NCI-H2227 (cell line): ENCODE measurements at regions not wholly inside any gene's neighbourhood (a gene's known extent, or its start where the extent isn't known, plus 50 kb on each side); places are given as distances from the start of the nearest gene placed in this dataset.
A peak's percentile ranks its signal among the peaks of the same experiment; 100 is the strongest.

Experiments used
- DNase-seq: peaks from one replicate; lab custom pipeline; 2025; ENCODE audit not compliant: unreplicated experiment; lab: John Stamatoyannopoulos, UW

GRCh38 chr6:15058200-15059061 lies 187.4 kb upstream of the JARID2 start:
- DNase-seq: no peak

- no peak for DNase-seq
These were observed 184.7 kb upstream of the JARID2 start for GRCh38 chr6:15061180-15061641.

GRCh38 chr6:15061908-15062515 lies 183.9 kb upstream of the JARID2 start:
- no peak for DNase-seq

GRCh38 chr6:15062516-15063252 lies 183.2 kb upstream of the JARID2 start:
- no peak for DNase-seq

- DNase-seq: no peak
These were observed 182.5 kb upstream of the JARID2 start for GRCh38 chr6:15063253-15063853.

GRCh38 chr6:15065261-15065989 lies 180.4 kb upstream of the JARID2 start:
- DNase-seq: no peak

- no peak for DNase-seq
These were observed 179.6 kb upstream of the JARID2 start for GRCh38 chr6:15066089-15066758.

GRCh38 chr6:15073344-15073789 lies 172.5 kb upstream of the JARID2 start:
- no peak for DNase-seq

GRCh38 chr6:15073883-15074465 lies 171.9 kb upstream of the JARID2 start:
- DNase-seq: no peak

GRCh38 chr6:15074806-15075205 lies 171.1 kb upstream of the JARID2 start:
- DNase-seq: no peak

GRCh38 chr6:15076565-15076964 lies 169.3 kb upstream of the JARID2 start:
- DNase-seq: no peak

- no peak for DNase-seq
These were observed 168.9 kb upstream of the JARID2 start for GRCh38 chr6:15077006-15077405.

GRCh38 chr6:15077961-15078360 lies 167.9 kb upstream of the JARID2 start:
- DNase-seq: peak; percentile 10

GRCh38 chr6:15079288-15079817 lies 166.5 kb upstream of the JARID2 start:
- no peak for DNase-seq

- DNase-seq: no peak
These were observed 165.0 kb upstream of the JARID2 start for GRCh38 chr6:15080895-15081294.

- no peak for DNase-seq
These were observed 164.4 kb upstream of the JARID2 start for GRCh38 chr6:15081447-15081846.

- no peak for DNase-seq
These were observed 163.2 kb upstream of the JARID2 start for GRCh38 chr6:15082708-15083107.

- no peak for DNase-seq
These were observed 159.3 kb upstream of the JARID2 start for GRCh38 chr6:15086348-15087158.

GRCh38 chr6:15087186-15087589 lies 158.7 kb upstream of the JARID2 start:
- DNase-seq: no peak
